DMS 273 treated with DMSO at 0.1 percent for 48 hours (cell line): ENCODE measurements at regions not wholly inside any gene's neighbourhood (a gene's known extent, or its start where the extent isn't known, plus 50 kb on each side); places are given as distances from the start of the nearest gene placed in this dataset.
"Not testable (repeated sequence)": the region's sequence is repeated elsewhere in the genome, so short reads cannot be mapped to it uniquely, and the experiment has no call there.

Experiments
- DNase-seq: peaks from one replicate; lab custom pipeline; 2025; lab: John Stamatoyannopoulos, UW

- DNase-seq = no peak
These were observed 514.7 kb upstream of the MGAT4C start for GRCh38 chr12:86770871-86771270.

- DNase-seq = peak; percentile 1
These were observed 492.7 kb upstream of the MGAT4C start for GRCh38 chr12:86748894-86749293.

- no peak for DNase-seq
These were observed 488.5 kb upstream of the MGAT4C start for GRCh38 chr12:86744547-86745212.

- DNase-seq = no peak
These were observed 487.8 kb upstream of the MGAT4C start for GRCh38 chr12:86743875-86744536.

GRCh38 chr12:86741531-86741930 is 485.3 kb upstream of the MGAT4C start:
- DNase-seq = no peak

GRCh38 chr12:86735851-86736250 is 479.7 kb upstream of the MGAT4C start:
- no peak for DNase-seq

GRCh38 chr12:86735072-86735471 is 478.9 kb upstream of the MGAT4C start:
- no peak for DNase-seq

- no peak for DNase-seq
These were observed 474.0 kb upstream of the MGAT4C start for GRCh38 chr12:86730233-86730632.

GRCh38 chr12:86729739-86730138 is 473.5 kb upstream of the MGAT4C start:
- DNase-seq = no peak

GRCh38 chr12:86727160-86727559 is 471.0 kb upstream of the MGAT4C start:
- no peak for DNase-seq

- no peak for DNase-seq
These were observed 468.5 kb upstream of the MGAT4C start for GRCh38 chr12:86724716-86725115.

- no peak for DNase-seq
These were observed 467.1 kb upstream of the MGAT4C start for GRCh38 chr12:86723326-86723725.

- DNase-seq = no peak
These were observed 465.7 kb upstream of the MGAT4C start for GRCh38 chr12:86721713-86722397.

- no peak for DNase-seq
These were observed 463.2 kb upstream of the MGAT4C start for GRCh38 chr12:86719381-86719780.

- DNase-seq = no peak
These were observed 456.9 kb upstream of the MGAT4C start for GRCh38 chr12:86713121-86713520.

- DNase-seq = no peak
These were observed 456.2 kb upstream of the MGAT4C start for GRCh38 chr12:86712425-86712843.

- DNase-seq = no peak
These were observed 455.5 kb upstream of the MGAT4C start for GRCh38 chr12:86711731-86712130.

GRCh38 chr12:86710109-86710508 is 453.9 kb upstream of the MGAT4C start:
- no peak for DNase-seq

- not testable (repeated sequence) for DNase-seq
These were observed 452.8 kb upstream of the MGAT4C start for GRCh38 chr12:86709017-86709416.

- peak; percentile 48 for DNase-seq
These were observed 442.4 kb upstream of the MGAT4C start for GRCh38 chr12:86698641-86698980.

GRCh38 chr12:86697916-86698640 is 441.9 kb upstream of the MGAT4C start:
- DNase-seq = no peak

GRCh38 chr12:86683568-86684304 is 427.5 kb upstream of the MGAT4C start:
- no peak for DNase-seq
